ENCODE measurements at regions not wholly inside any gene's neighbourhood (a gene's known extent, or its start where the extent isn't known, plus 50 kb on each side); places are given as distances from the start of the nearest gene placed in this dataset.

GRCh38 chr14:97354119-97354722 is 557.0 kb downstream of the VRK1 start:
- intact Hi-C loops (cut with DNase I), result no loop called here
- no peak for DNase-seq (ENCODE audit: low spot score)

GRCh38 chr14:97359341-97359740 is 562.2 kb downstream of the VRK1 start:
- no peak for DNase-seq (ENCODE audit: low spot score)
- intact Hi-C loops (cut with DNase I), result no loop called here

- no peak for DNase-seq (ENCODE audit: low spot score)
- intact Hi-C loops (cut with DNase I), result no loop called here
These were observed 564.0 kb downstream of the VRK1 start for GRCh38 chr14:97361181-97361580.

GRCh38 chr14:97361958-97362357 is 564.8 kb downstream of the VRK1 start:
- intact Hi-C loops (cut with DNase I), result no loop called here
- DNase-seq (ENCODE audit: low spot score), result no peak

GRCh38 chr14:97366400-97366799 is 569.2 kb downstream of the VRK1 start:
- intact Hi-C loops (cut with DNase I), result no loop called here
- DNase-seq (ENCODE audit: low spot score), result no peak

GRCh38 chr14:97367278-97367677 is 570.1 kb downstream of the VRK1 start:
- DNase-seq (ENCODE audit: low spot score), result no peak
- intact Hi-C loops (cut with DNase I), result no loop called here

- no peak for DNase-seq (ENCODE audit: low spot score)
- intact Hi-C loops (cut with DNase I), result no loop called here
These were observed 570.9 kb downstream of the VRK1 start for GRCh38 chr14:97368049-97368448.

GRCh38 chr14:97368900-97369564 is 571.9 kb downstream of the VRK1 start:
- intact Hi-C loops (cut with DNase I), result no loop called here
- no peak for DNase-seq (ENCODE audit: low spot score)

GRCh38 chr14:97369901-97370300 is 572.7 kb downstream of the VRK1 start:
- DNase-seq (ENCODE audit: low spot score), result no peak
- intact Hi-C loops (cut with DNase I), result no loop called here

- intact Hi-C loops (cut with DNase I), result no loop called here
These were observed 579.1 kb downstream of the VRK1 start for GRCh38 chr14:97376310-97376709.

GRCh38 chr14:97377550-97377949 is 580.4 kb downstream of the VRK1 start:
- intact Hi-C loops (cut with DNase I), result no loop called here
- no peak for DNase-seq (ENCODE audit: low spot score)

More at GRCh38 chr14:97376310-97376709, 579.1 kb downstream of the VRK1 start:
- DNase-seq (ENCODE audit: low spot score), result no peak

- intact Hi-C loops (cut with DNase I), result no loop called here
- DNase-seq (ENCODE audit: low spot score), result no peak
These were observed 581.9 kb downstream of the VRK1 start for GRCh38 chr14:97379091-97379531.

GRCh38 chr14:97380539-97380941 is 583.4 kb downstream of the VRK1 start:
- intact Hi-C loops (cut with DNase I), result no loop called here

GRCh38 chr14:97381309-97381708 is 584.1 kb downstream of the VRK1 start:
- intact Hi-C loops (cut with DNase I), result no loop called here
- DNase-seq (ENCODE audit: low spot score), result no peak

More at GRCh38 chr14:97380539-97380941, 583.4 kb downstream of the VRK1 start:
- DNase-seq (ENCODE audit: low spot score), result no peak

- DNase-seq (ENCODE audit: low spot score), result no peak
- intact Hi-C loops (cut with DNase I), result no loop called here
These were observed 585.5 kb downstream of the VRK1 start for GRCh38 chr14:97382616-97383226.

GRCh38 chr14:97385727-97386126 is 588.5 kb downstream of the VRK1 start:
- intact Hi-C loops (cut with DNase I), result no loop called here

GRCh38 chr14:97387252-97387874 is 590.2 kb downstream of the VRK1 start:
- DNase-seq (ENCODE audit: low spot score), result no peak
- intact Hi-C loops (cut with DNase I), result no loop called here

More at GRCh38 chr14:97385727-97386126, 588.5 kb downstream of the VRK1 start:
- no peak for DNase-seq (ENCODE audit: low spot score)

GRCh38 chr14:97388408-97388807 is 591.2 kb downstream of the VRK1 start:
- intact Hi-C loops (cut with DNase I), result no loop called here
- no peak for DNase-seq (ENCODE audit: low spot score)

GRCh38 chr14:97390096-97390724 is 593.0 kb downstream of the VRK1 start:
- DNase-seq (ENCODE audit: low spot score), result no peak
- intact Hi-C loops (cut with DNase I), result no loop called here

GRCh38 chr14:97393244-97393643 is 596.1 kb downstream of the VRK1 start:
- DNase-seq (ENCODE audit: low spot score), result no peak
- intact Hi-C loops (cut with DNase I), result no loop called here
